ENCODE measurements at regions not wholly inside any gene's neighbourhood (a gene's known extent, or its start where the extent isn't known, plus 50 kb on each side); places are given as distances from the start of the nearest gene placed in this dataset.

- TF ChIP-seq, protein P1, sequence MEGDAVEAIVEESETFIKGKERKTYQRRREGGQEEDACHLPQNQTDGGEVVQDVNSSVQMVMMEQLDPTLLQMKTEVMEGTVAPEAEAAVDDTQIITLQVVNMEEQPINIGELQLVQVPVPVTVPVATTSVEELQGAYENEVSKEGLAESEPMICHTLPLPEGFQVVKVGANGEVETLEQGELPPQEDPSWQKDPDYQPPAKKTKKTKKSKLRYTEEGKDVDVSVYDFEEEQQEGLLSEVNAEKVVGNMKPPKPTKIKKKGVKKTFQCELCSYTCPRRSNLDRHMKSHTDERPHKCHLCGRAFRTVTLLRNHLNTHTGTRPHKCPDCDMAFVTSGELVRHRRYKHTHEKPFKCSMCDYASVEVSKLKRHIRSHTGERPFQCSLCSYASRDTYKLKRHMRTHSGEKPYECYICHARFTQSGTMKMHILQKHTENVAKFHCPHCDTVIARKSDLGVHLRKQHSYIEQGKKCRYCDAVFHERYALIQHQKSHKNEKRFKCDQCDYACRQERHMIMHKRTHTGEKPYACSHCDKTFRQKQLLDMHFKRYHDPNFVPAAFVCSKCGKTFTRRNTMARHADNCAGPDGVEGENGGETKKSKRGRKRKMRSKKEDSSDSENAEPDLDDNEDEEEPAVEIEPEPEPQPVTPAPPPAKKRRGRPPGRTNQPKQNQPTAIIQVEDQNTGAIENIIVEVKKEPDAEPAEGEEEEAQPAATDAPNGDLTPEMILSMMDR (IDR thresholded peaks at IDR 0.05), result no peak
- no peak for TF ChIP-seq EZH2phosphoT487 (IDR thresholded peaks at IDR 0.05)
Measured at GRCh38 chr14:58912799-58913432, 275.2 kb downstream of the DACT1 start.

All from neural progenitor cell (in vitro differentiated cells).